ENCODE measurements at regions not wholly inside any gene's neighbourhood (a gene's known extent, or its start where the extent isn't known, plus 50 kb on each side); places are given as distances from the start of the nearest gene placed in this dataset.
"Not testable (repeated sequence)": the region's sequence is repeated elsewhere in the genome, so short reads cannot be mapped to it uniquely, and the experiment has no call there.

- no peak for DNase-seq
- Mint-ChIP-seq H3K36me3 (ENCODE audit: unreplicated experiment) (no peaks in the 10 kb centered on the region), H3K27me3 (ENCODE audit: unreplicated experiment) (no peaks in the 10 kb centered on the region), H3K4me3 (ENCODE audit: unreplicated experiment) (no peak overlapping the region), H3K9me3 (ENCODE audit: unreplicated experiment) (peaks cover 2% of the 10 kb centered on the region), H3K27ac (ENCODE audit: unreplicated experiment) (no peak overlapping the region), H3K4me1 (ENCODE audit: low read depth, unreplicated experiment) (no peaks in the 10 kb centered on the region)
- TF ChIP-seq, protein P1, sequence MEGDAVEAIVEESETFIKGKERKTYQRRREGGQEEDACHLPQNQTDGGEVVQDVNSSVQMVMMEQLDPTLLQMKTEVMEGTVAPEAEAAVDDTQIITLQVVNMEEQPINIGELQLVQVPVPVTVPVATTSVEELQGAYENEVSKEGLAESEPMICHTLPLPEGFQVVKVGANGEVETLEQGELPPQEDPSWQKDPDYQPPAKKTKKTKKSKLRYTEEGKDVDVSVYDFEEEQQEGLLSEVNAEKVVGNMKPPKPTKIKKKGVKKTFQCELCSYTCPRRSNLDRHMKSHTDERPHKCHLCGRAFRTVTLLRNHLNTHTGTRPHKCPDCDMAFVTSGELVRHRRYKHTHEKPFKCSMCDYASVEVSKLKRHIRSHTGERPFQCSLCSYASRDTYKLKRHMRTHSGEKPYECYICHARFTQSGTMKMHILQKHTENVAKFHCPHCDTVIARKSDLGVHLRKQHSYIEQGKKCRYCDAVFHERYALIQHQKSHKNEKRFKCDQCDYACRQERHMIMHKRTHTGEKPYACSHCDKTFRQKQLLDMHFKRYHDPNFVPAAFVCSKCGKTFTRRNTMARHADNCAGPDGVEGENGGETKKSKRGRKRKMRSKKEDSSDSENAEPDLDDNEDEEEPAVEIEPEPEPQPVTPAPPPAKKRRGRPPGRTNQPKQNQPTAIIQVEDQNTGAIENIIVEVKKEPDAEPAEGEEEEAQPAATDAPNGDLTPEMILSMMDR (IDR thresholded peaks at IDR 0.05; ENCODE audit: partially characterized antibody, unreplicated experiment), result no peak
These were observed 226.3 kb downstream of the DEPDC1B start for GRCh38 chr5:60473654-60474053.

DNA sequence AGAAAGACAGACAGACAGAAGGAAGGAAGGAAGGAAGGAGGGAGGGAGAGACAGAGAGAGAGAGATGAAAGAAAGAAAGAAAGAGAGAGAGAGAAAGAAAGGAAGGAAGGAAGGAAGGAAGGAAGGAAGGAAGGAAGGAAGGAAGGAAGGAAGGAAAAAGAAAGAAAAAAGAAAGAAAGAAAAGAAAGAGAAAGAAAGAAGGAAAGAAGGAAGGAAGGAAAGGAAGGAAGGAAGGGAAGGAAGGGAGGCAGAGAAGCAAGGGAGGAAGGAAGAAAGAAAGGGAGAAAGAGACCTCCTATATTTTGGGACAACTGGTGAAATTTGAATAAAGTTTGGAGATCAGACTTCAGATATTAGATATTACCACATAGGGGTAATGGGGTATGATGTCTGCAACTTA lies 226.9 kb downstream of the DEPDC1B start:
- not testable (repeated sequence) for H3K9me3 Mint-ChIP-seq (ENCODE audit: unreplicated experiment); H3K4me3 Mint-ChIP-seq (ENCODE audit: unreplicated experiment); H3K27ac Mint-ChIP-seq (ENCODE audit: unreplicated experiment); H3K36me3 Mint-ChIP-seq (ENCODE audit: unreplicated experiment); DNase-seq; H3K27me3 Mint-ChIP-seq (ENCODE audit: unreplicated experiment); H3K4me1 Mint-ChIP-seq (ENCODE audit: low read depth, unreplicated experiment)

DNA sequence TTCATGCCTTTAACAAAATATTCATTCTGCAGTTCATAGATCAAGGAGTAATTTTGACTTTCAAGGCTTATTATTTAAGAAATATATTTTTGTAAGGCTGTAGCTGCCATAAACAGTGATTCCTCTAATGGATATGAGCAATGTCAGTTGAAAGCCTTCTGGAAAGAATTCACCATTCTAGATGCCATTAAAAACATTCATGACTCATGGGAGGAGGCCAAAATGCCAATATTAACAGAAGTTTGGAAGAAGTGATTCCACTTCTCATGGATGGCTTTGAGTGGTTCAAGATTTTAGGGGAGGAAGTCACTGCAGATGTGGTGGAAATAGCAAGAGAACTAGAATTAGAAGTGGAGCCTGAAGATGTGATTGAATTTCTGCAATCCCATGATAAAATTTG lies 229.1 kb downstream of the DEPDC1B start:
- Mint-ChIP-seq H3K4me1 (ENCODE audit: low read depth, unreplicated experiment) (no peaks in the 10 kb centered on the region), H3K36me3 (ENCODE audit: unreplicated experiment) (no peaks in the 10 kb centered on the region), H3K4me3 (ENCODE audit: unreplicated experiment) (no peak overlapping the region), H3K27ac (ENCODE audit: unreplicated experiment) (no peak overlapping the region), H3K9me3 (ENCODE audit: unreplicated experiment) (no peaks in the 10 kb centered on the region), H3K27me3 (ENCODE audit: unreplicated experiment) (no peaks in the 10 kb centered on the region)
- DNase-seq, result no peak
- TF ChIP-seq, protein P1 (IDR thresholded peaks at IDR 0.05; ENCODE audit: partially characterized antibody, unreplicated experiment), result no peak

GRCh38 chr5:60469286-60469685 lies 230.7 kb downstream of the DEPDC1B start:
- no peaks in the 10 kb centered on the region for H3K4me1 Mint-ChIP-seq (ENCODE audit: low read depth, unreplicated experiment)
- H3K36me3 Mint-ChIP-seq (ENCODE audit: unreplicated experiment), result no peaks in the 10 kb centered on the region
- DNase-seq, result no peak
- H3K4me3 Mint-ChIP-seq (ENCODE audit: unreplicated experiment), result no peak overlapping the region
- no peaks in the 10 kb centered on the region for H3K27me3 Mint-ChIP-seq (ENCODE audit: unreplicated experiment)
- no peaks in the 10 kb centered on the region for H3K9me3 Mint-ChIP-seq (ENCODE audit: unreplicated experiment)
- TF ChIP-seq, protein P1 (IDR thresholded peaks at IDR 0.05; ENCODE audit: partially characterized antibody, unreplicated experiment), result no peak
- no peak overlapping the region for H3K27ac Mint-ChIP-seq (ENCODE audit: unreplicated experiment)

- H3K27me3 Mint-ChIP-seq (ENCODE audit: unreplicated experiment), result no peaks in the 10 kb centered on the region
- H3K9me3 Mint-ChIP-seq (ENCODE audit: unreplicated experiment), result no peaks in the 10 kb centered on the region
- H3K4me3 Mint-ChIP-seq (ENCODE audit: unreplicated experiment), result no peak overlapping the region
- no peak overlapping the region for H3K27ac Mint-ChIP-seq (ENCODE audit: unreplicated experiment)
- H3K36me3 Mint-ChIP-seq (ENCODE audit: unreplicated experiment), result no peaks in the 10 kb centered on the region
- TF ChIP-seq, protein P1 (IDR thresholded peaks at IDR 0.05; ENCODE audit: partially characterized antibody, unreplicated experiment), result no peak
- no peaks in the 10 kb centered on the region for H3K4me1 Mint-ChIP-seq (ENCODE audit: low read depth, unreplicated experiment)
- no peak for DNase-seq
These were observed 236.6 kb downstream of the DEPDC1B start for GRCh38 chr5:60463179-60463868.

Data from glutamatergic neuron (in vitro differentiated cells).